Testis (tissue), 2 donors: ENCODE measurements at regions not wholly inside any gene's neighbourhood (a gene's known extent, or its start where the extent isn't known, plus 50 kb on each side); places are given as distances from the start of the nearest gene placed in this dataset.

Source experiments
- CTCF ChIP-seq, 3 experiments: fragments of 450-650 bp in 2 of 3; fragments of 200-600 bp in 1 of 3; sonication (generic) in 1 of 3; IDR thresholded peaks; one replicate each; pipeline ENCODE4 v1.5.1; 2016 to 2019; ENCODE audit warnings: antibody characterized with exemption in 3 of 3, mild to moderate bottlenecking in 2 of 3, moderate library complexity in 1 of 3
- POLR2A ChIP-seq: fragments of 450-650 bp; IDR thresholded peaks from one replicate; pipeline ENCODE4 v1.6.1; 2017; ENCODE audit warnings: antibody characterized with exemption, mild to moderate bottlenecking, moderate library complexity

DNA sequence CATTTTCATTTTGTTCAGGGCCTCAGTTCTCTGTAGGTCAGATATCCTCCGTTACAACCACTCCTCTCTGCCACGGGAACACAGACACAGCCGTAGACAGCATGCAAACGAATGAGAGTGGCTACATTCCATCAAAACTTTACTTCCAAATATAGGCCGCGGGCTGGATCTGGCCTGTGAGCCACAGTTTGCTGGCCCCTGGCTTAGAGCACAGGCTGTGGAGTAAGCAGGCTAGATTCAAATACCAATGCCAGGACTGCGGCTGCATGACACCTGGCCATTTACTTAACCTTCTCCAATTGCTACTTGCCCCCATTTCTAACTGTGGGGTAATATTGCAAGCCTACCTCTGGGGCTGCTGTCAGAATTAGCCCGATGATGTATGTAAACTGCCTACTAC lies 325.8 kb upstream of the POU3F3 start:
- TF ChIP-seq CTCF (IDR thresholded peaks at IDR 0.05) (no peak), POLR2A (no peak)
